CD14-positive monocyte (primary cell): ENCODE measurements at regions not wholly inside any gene's neighbourhood (a gene's known extent, or its start where the extent isn't known, plus 50 kb on each side); places are given as distances from the start of the nearest gene placed in this dataset.

Experiments used
- DNase-seq, 3 donors: peaks; one replicate each; pipeline ENCODE4 v3.0.0-alpha.2; 2011 to 2022
- H2AFZ ChIP-seq: 2 replicates; pipeline ENCODE4 v1.6.0; 2012; ENCODE audit warnings: mild to moderate bottlenecking, low read depth, low read length, inconsistent platforms; ENCODE audit not compliant: insufficient read depth, poor library complexity, severe bottlenecking
- H3K27ac ChIP-seq, 2 donors: 1 replicate in 1 of 2; 2 replicates in 1 of 2; pipeline ENCODE4 v1.5.1; 2012 to 2013; ENCODE audit warnings: low read length in 2 of 2, control low read depth in 1 of 2, inconsistent platforms in 1 of 2, low read depth in 1 of 2, mild to moderate bottlenecking in 1 of 2
- H3K27me3 ChIP-seq, 2 donors: one replicate each; pipeline versions ENCODE4 v1.6.0 to v1.6.1; 2011 to 2013; ENCODE audit warnings: low read length in 2 of 2; ENCODE audit not compliant: control insufficient read depth in 2 of 2, insufficient read depth in 2 of 2
- H3K36me3 ChIP-seq, 2 donors: replicated peaks in 1 of 2; 1 replicate in 1 of 2; 2 replicates in 1 of 2; pipeline versions ENCODE4 v1.5.1 to v1.6.1; 2012 to 2013; ENCODE audit warnings: low read length in 2 of 2, control low read depth in 1 of 2, inconsistent platforms in 1 of 2, mild to moderate bottlenecking in 1 of 2; ENCODE audit not compliant: insufficient read depth in 2 of 2, control insufficient read depth in 1 of 2
- H3K4me1 ChIP-seq, 2 donors: 1 replicate in 1 of 2; 2 replicates in 1 of 2; pipeline versions ENCODE4 v1.5.1 to v1.6.1; 2012 to 2013; ENCODE audit warnings: low read length in 2 of 2, control low read depth in 1 of 2, inconsistent platforms in 1 of 2, mild to moderate bottlenecking in 1 of 2, moderate library complexity in 1 of 2; ENCODE audit not compliant: insufficient read depth in 2 of 2, control insufficient read depth in 1 of 2
- H3K4me2 ChIP-seq: replicated peaks from 2 replicates; pipeline ENCODE3; 2012; ENCODE audit warnings: low read length, moderate library complexity, mild to moderate bottlenecking; ENCODE audit not compliant: poor library complexity, severe bottlenecking; ENCODE audit errors: extremely low read depth
- H3K4me3 ChIP-seq, 3 experiments: fragments of 200-600 bp in 1 of 3; sonication (generic) in 1 of 3; replicated peaks in 1 of 3; 1 replicate in 2 of 3; 2 replicates in 1 of 3; pipeline ENCODE4 v1.5.1; 2011 to 2013; ENCODE audit warnings: low read length in 3 of 3, mild to moderate bottlenecking in 3 of 3, control low read depth in 2 of 3, low read depth in 2 of 3, inconsistent platforms in 1 of 3, moderate library complexity in 1 of 3
- H3K79me2 ChIP-seq: 2 replicates; pipeline ENCODE4 v1.6.0; 2012; ENCODE audit warnings: mild to moderate bottlenecking, control low read depth, inconsistent platforms, low read length, moderate library complexity; ENCODE audit not compliant: insufficient read depth
- H3K9ac ChIP-seq: 2 replicates; pipeline ENCODE4 v1.6.0; 2017; ENCODE audit warnings: low read length, mild to moderate bottlenecking; ENCODE audit not compliant: insufficient read depth, poor library complexity, severe bottlenecking
- H3K9me3 ChIP-seq, 2 donors: replicated peaks in 1 of 2; 1 replicate in 1 of 2; 2 replicates in 1 of 2; pipeline versions ENCODE4 v1.5.1 to v1.6.1; 2012 to 2013; ENCODE audit warnings: low read length in 2 of 2, control low read depth in 1 of 2; ENCODE audit not compliant: control insufficient read depth in 1 of 2, insufficient read depth in 1 of 2
- H4K20me1 ChIP-seq: 2 replicates; pipeline ENCODE4 v1.6.0; 2012; ENCODE audit warnings: mild to moderate bottlenecking, low read length, control low read depth, moderate library complexity; ENCODE audit not compliant: insufficient read depth
- H3K27ac Mint-ChIP-seq, 7 donors: one replicate each; pipeline ENCODE4 v1.8.0; 2020; ENCODE audit warnings: mild to moderate bottlenecking in 7 of 7, mixed read lengths in 7 of 7, moderate library complexity in 6 of 7, inconsistent platforms in 2 of 7
- H3K27me3 Mint-ChIP-seq, 3 donors: one replicate each; pipeline ENCODE4 v1.8.0; 2021 to 2022; ENCODE audit warnings: low read depth in 3 of 3, mild to moderate bottlenecking in 3 of 3, mixed read lengths in 3 of 3, moderate library complexity in 3 of 3, inconsistent platforms in 1 of 3
- H3K36me3 Mint-ChIP-seq, 2 donors: one replicate each; pipeline ENCODE4 v1.8.0; 2020; ENCODE audit warnings: mixed read lengths in 2 of 2, inconsistent platforms in 1 of 2, mild to moderate bottlenecking in 1 of 2
- H3K4me1 Mint-ChIP-seq: one replicate; pipeline ENCODE4 v1.8.0; 2020; ENCODE audit warnings: mild to moderate bottlenecking, mixed read lengths
- H3K4me3 Mint-ChIP-seq, 2 donors: one replicate each; pipeline ENCODE4 v1.8.0; 2020; ENCODE audit warnings: mild to moderate bottlenecking in 2 of 2, mixed read lengths in 2 of 2, moderate library complexity in 1 of 2
- H3K9me3 Mint-ChIP-seq, 7 donors: one replicate each; pipeline ENCODE4 v1.8.0; 2020 to 2022; ENCODE audit warnings: mixed read lengths in 7 of 7, mild to moderate bottlenecking in 6 of 7, moderate library complexity in 6 of 7, inconsistent platforms in 2 of 7
- CTCF ChIP-seq: fragments of 200-600 bp; IDR thresholded peaks from one replicate; pipeline ENCODE4 v1.8.0; 2022; ENCODE audit warnings: antibody characterized with exemption, mild to moderate bottlenecking
- WGBS: methylation state at CpG from one replicate; pipeline ENCODE4 v1.1.5; 2013; ENCODE audit warnings: missing lambda C conversion rate; ENCODE audit not compliant: insufficient coverage; 5-methylcytosine and 5-hydroxymethylcytosine counted together
- intact Hi-C, 2 donors: fragments of 100-400 bp; cut with micrococcal nuclease; formaldehyde crosslinking; loops; one replicate each; pipeline versions ENCODE4 v1.15.0 to v1.15.1; 2023

- H3K9me3 Mint-ChIP-seq, result peaks cover 0 to 6% (median 0%) of the 10 kb centered on the region in 7 donors
- no peak overlapping the region for H3K27ac Mint-ChIP-seq
- H2AFZ ChIP-seq, result no peak overlapping the region
- peaks cover 0 to 11% of the 10 kb centered on the region in 2 donors for H3K27me3 ChIP-seq
- H3K4me2 ChIP-seq, result no peak overlapping the region
- no peak overlapping the region for H3K4me3 Mint-ChIP-seq
- H3K4me3 ChIP-seq, result no peak overlapping the region
- 94% methylated on average over 3 of the region's 5 CpGs for WGBS
- H3K27ac ChIP-seq, result no peak overlapping the region
- no peak overlapping the region for H3K9ac ChIP-seq
- DNase-seq, result no peak
- no peaks in the 10 kb centered on the region for H3K79me2 ChIP-seq
- no peaks in the 10 kb centered on the region for H3K4me1 Mint-ChIP-seq
- no peaks in the 10 kb centered on the region for H3K36me3 ChIP-seq
- H3K4me1 ChIP-seq, result no peaks in the 10 kb centered on the region
- H3K9me3 ChIP-seq, result no peaks in the 10 kb centered on the region
- intact Hi-C loops, result no loop called here
- peaks cover 1 to 15% (median 2%) of the 10 kb centered on the region in 3 donors for H3K27me3 Mint-ChIP-seq
- no peaks in the 10 kb centered on the region for H3K36me3 Mint-ChIP-seq
- TF ChIP-seq CTCF, result no peak
- no peaks in the 10 kb centered on the region for H4K20me1 ChIP-seq
Observed at GRCh38 chrX:44451056-44451455, 91.6 kb downstream of the FUNDC1 start.

GRCh38 chrX:44447214-44447613 is 95.4 kb downstream of the FUNDC1 start:
- Histone ChIP-seq H3K27me3 (peaks cover 0 to 7% of the 10 kb centered on the region in 2 donors), H3K79me2 (no peaks in the 10 kb centered on the region), H3K4me3 (no peak overlapping the region), H3K27ac (no peak overlapping the region), H4K20me1 (no peaks in the 10 kb centered on the region), H3K9ac (no peak overlapping the region), H3K4me1 (no peaks in the 10 kb centered on the region), H3K9me3 (no peaks in the 10 kb centered on the region), H3K4me2 (no peak overlapping the region), H3K36me3 (no peaks in the 10 kb centered on the region), H2AFZ (no peak overlapping the region)
- Mint-ChIP-seq H3K4me3 (no peak overlapping the region), H3K4me1 (peaks cover 3% of the 10 kb centered on the region), H3K9me3 (peaks cover 0 to 6% (median 1%) of the 10 kb centered on the region in 7 donors), H3K27ac (no peak overlapping the region), H3K27me3 (peaks cover 0 to 8% (median 2%) of the 10 kb centered on the region in 3 donors), H3K36me3 (no peaks in the 10 kb centered on the region)
- DNase-seq, result no peak
- intact Hi-C loops, result no loop called here
- WGBS, result no CpG with 5 or more reads among the region's 2 CpGs
- no peak for TF ChIP-seq CTCF
